Right atrium auricular region (tissue), 2 donors: ENCODE measurements at regions not wholly inside any gene's neighbourhood (a gene's known extent, or its start where the extent isn't known, plus 50 kb on each side); places are given as distances from the start of the nearest gene placed in this dataset.

Experiments used
- DNase-seq: peaks from one replicate; pipeline ENCODE4 v3.0.0-alpha.2; 2019; ENCODE audit warnings: low spot score
- H3K27ac ChIP-seq, 2 donors: fragments of 200-600 bp; sonication (generic); 1 replicate in 1 of 2; 2 replicates in 1 of 2; pipeline ENCODE4 v1.5.1; 2016 to 2019
- H3K27me3 ChIP-seq, 2 donors: fragments of 200-600 bp; sonication (generic); one replicate each; pipeline versions ENCODE4 v1.5.1 to v1.6.0; 2017 to 2019
- H3K36me3 ChIP-seq: fragments of 200-600 bp; sonication (generic); one replicate; pipeline ENCODE4 v1.5.1; 2016
- H3K4me1 ChIP-seq, 2 donors: fragments of 200-600 bp; sonication (generic); one replicate each; pipeline versions ENCODE4 v1.5.1 to v1.6.0; 2017 to 2019
- H3K4me3 ChIP-seq, 2 donors: fragments of 200-600 bp; sonication (generic); 1 replicate in 1 of 2; 2 replicates in 1 of 2; pipeline ENCODE4 v1.5.1; 2017 to 2019; ENCODE audit warnings: mild to moderate bottlenecking in 1 of 2, moderate library complexity in 1 of 2
- H3K9me3 ChIP-seq, 2 donors: fragments of 200-600 bp; sonication (generic); one replicate each; pipeline ENCODE4 v1.5.1; 2019
- TF ChIP-seq, protein P1 (sequence below), 2 donors: fragments of 200-600 bp; sonication (generic); IDR thresholded peaks; one replicate each; pipeline ENCODE4 v1.5.1; 2019; ENCODE audit warnings: antibody characterized with exemption in 2 of 2

DNA sequence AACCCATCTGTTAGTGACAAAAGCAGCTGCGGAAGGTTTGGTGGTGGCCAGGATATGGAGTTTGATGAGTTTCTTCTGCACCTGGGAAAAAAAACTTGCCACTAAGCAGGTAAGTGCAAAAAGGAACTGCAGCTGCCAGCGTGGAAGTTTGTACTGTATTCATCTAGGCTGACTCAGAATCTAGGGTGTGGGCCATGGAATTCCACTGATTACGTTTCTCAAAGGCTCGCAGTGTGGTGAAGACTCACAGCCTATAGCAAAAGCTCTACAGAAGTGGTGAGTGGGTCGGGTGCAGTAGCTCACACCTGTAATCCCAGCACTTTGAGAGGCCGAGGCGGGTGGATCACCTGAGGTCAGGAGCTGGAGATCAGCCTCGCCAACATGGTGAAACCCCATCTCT, 334.6 kb upstream of the GRM7 start:
- H3K27ac ChIP-seq, result no peak overlapping the region
- TF ChIP-seq, protein P1, sequence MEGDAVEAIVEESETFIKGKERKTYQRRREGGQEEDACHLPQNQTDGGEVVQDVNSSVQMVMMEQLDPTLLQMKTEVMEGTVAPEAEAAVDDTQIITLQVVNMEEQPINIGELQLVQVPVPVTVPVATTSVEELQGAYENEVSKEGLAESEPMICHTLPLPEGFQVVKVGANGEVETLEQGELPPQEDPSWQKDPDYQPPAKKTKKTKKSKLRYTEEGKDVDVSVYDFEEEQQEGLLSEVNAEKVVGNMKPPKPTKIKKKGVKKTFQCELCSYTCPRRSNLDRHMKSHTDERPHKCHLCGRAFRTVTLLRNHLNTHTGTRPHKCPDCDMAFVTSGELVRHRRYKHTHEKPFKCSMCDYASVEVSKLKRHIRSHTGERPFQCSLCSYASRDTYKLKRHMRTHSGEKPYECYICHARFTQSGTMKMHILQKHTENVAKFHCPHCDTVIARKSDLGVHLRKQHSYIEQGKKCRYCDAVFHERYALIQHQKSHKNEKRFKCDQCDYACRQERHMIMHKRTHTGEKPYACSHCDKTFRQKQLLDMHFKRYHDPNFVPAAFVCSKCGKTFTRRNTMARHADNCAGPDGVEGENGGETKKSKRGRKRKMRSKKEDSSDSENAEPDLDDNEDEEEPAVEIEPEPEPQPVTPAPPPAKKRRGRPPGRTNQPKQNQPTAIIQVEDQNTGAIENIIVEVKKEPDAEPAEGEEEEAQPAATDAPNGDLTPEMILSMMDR (IDR thresholded peaks at IDR 0.05), result no peak
- H3K4me1 ChIP-seq, result no peaks in the 10 kb centered on the region
- H3K27me3 ChIP-seq, result no peaks in the 10 kb centered on the region
- no peaks in the 10 kb centered on the region for H3K36me3 ChIP-seq
- no peak overlapping the region for H3K4me3 ChIP-seq
- DNase-seq, result no peak
- H3K9me3 ChIP-seq, result no peaks in the 10 kb centered on the region

DNA sequence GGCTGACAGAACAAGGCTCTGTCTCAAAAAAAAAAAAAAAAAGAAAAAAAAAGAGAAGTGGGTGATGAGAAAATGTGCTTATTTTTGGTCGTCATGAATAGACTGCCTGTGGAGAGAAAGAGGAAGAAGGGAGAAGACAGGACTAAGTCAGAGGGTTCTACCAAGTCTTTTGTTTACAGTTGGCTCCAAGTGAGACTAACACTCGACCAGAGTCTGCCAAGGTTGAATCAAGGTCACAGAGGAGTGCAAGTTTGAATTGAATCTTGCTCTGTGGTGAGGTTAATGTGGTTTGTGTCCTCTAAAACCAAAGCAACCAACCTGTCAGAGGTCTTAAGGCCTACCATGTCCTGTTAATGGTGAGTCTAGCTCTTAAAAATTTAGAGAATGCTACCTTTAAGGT, 334.1 kb upstream of the GRM7 start:
- Histone ChIP-seq H3K36me3 (no peaks in the 10 kb centered on the region), H3K4me3 (no peak overlapping the region), H3K9me3 (no peaks in the 10 kb centered on the region), H3K27me3 (no peaks in the 10 kb centered on the region), H3K4me1 (no peaks in the 10 kb centered on the region), H3K27ac (no peak overlapping the region)
- no peak for DNase-seq
- TF ChIP-seq, protein P1 (IDR thresholded peaks at IDR 0.05), result no peak

DNA sequence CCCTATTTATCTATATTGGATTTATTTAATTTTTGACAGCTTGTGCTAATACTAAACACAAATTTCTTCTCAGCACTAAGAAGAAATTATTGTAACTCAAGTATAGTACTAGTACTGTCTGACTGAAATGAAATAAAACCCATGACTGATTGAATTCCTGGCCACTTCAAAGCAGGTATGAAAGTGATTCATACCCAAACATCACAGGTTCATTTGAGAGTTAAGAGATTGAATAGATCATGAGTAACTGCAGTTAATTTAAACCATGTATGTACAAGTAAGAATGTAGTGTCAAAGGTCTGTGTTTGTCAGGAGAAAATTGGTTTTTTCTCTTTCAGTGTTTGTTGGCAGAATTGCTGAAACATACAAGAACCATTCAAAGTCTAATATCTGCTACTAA, 332.0 kb upstream of the GRM7 start:
- H3K27ac ChIP-seq, result no peak overlapping the region
- no peaks in the 10 kb centered on the region for H3K9me3 ChIP-seq
- no peak for DNase-seq
- H3K27me3 ChIP-seq, result no peaks in the 10 kb centered on the region
- no peak overlapping the region for H3K4me3 ChIP-seq
- no peaks in the 10 kb centered on the region for H3K36me3 ChIP-seq
- H3K4me1 ChIP-seq, result no peaks in the 10 kb centered on the region
- TF ChIP-seq, protein P1 (IDR thresholded peaks at IDR 0.05), result no peak

DNA sequence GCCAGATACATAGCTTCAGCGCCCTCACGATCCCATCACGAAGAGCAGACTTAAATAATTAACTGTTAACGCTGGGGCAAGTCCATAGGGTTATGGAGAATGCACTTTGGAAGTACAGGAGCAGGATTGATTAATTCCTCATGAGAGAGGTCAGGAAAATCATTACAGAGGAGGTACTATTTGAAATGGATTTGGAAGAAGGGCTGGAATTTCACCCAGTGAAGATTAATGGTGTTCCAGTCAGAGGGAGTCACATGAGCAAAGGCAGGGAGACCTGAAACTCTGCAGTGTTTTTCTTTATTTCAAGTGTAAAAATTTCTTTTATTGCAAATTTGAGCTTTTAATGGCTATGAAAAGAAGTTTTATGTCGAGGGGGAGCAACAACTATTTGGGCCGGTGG, 329.8 kb upstream of the GRM7 start:
- H3K4me3 ChIP-seq, result no peak overlapping the region
- H3K36me3 ChIP-seq, result no peaks in the 10 kb centered on the region
- no peak overlapping the region for H3K27ac ChIP-seq
- H3K27me3 ChIP-seq, result no peaks in the 10 kb centered on the region
- H3K4me1 ChIP-seq, result no peaks in the 10 kb centered on the region
- TF ChIP-seq, protein P1 (IDR thresholded peaks at IDR 0.05), result no peak
- DNase-seq, result no peak
- H3K9me3 ChIP-seq, result no peaks in the 10 kb centered on the region

DNA sequence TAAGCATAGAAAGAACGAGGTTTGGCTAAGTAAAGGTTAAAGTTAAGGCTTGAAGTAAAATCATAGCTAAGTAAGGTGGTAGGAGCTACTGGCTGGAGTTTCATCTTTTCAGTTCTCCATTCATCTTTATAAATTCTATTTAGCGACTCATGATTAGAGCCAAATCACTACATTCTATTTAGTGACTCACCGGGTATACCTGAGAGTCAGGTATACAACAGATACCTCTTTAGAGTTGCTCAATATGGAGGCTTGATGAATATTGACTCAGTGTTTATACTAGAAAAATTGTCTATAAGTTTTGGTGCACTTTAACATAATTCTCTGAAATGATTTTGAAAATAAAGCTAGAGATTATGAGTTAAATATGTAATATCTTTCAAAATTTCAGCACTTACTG, 328.8 kb upstream of the GRM7 start:
- Histone ChIP-seq H3K27me3 (no peaks in the 10 kb centered on the region), H3K9me3 (no peaks in the 10 kb centered on the region), H3K36me3 (no peaks in the 10 kb centered on the region), H3K27ac (no peak overlapping the region), H3K4me1 (no peaks in the 10 kb centered on the region), H3K4me3 (no peak overlapping the region)
- DNase-seq, result no peak
- TF ChIP-seq, protein P1 (IDR thresholded peaks at IDR 0.05), result no peak

DNA sequence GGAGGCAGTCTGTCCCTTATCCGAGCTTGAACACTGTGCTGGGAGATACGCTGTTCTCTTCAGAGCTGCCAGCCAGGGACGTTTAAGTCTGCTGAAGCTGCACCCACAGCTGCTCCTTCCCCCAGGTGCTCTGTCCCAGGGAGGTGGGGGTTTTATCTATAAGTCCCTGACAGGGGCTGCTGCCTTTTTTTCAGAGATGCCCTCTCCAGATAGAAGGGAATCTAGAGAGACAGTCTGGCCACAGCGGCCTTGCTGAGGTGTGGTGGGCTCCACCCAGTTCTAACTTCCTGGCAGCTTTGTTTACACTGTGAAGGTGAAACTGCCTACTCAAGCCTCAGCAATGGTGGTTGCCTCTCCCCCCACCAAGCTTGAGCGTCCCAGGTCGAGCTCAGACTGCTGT, 319.9 kb upstream of the GRM7 start:
- H3K27me3 ChIP-seq, result no peaks in the 10 kb centered on the region
- H3K36me3 ChIP-seq, result no peaks in the 10 kb centered on the region
- H3K9me3 ChIP-seq, result no peaks in the 10 kb centered on the region
- H3K4me1 ChIP-seq, result no peaks in the 10 kb centered on the region
- no peak overlapping the region for H3K4me3 ChIP-seq
- H3K27ac ChIP-seq, result no peak overlapping the region
- DNase-seq, result no peak
- TF ChIP-seq, protein P1 (IDR thresholded peaks at IDR 0.05), result no peak
